ENCODE measurements at regions not wholly inside any gene's neighbourhood (a gene's known extent, or its start where the extent isn't known, plus 50 kb on each side); places are given as distances from the start of the nearest gene placed in this dataset.

- Histone ChIP-seq H3K36me3 (ENCODE audit: control insufficient read depth, insufficient read depth, low read length) (no peaks in the 10 kb centered on the region), H3K27me3 (ENCODE audit: control insufficient read depth, insufficient read depth, low read length) (no peaks in the 10 kb centered on the region), H3K4me3 (ENCODE audit: low read depth, low read length) (no peak overlapping the region)
- ChIA-PET POLR2A (no interaction called here), CTCF (no interaction called here)
- no peak for TF ChIP-seq CTCF (IDR thresholded peaks at IDR 0.05; ENCODE audit: insufficient read depth, low read depth, low read length)
- no peak for DNase-seq (ENCODE audit: low read depth)
Measured at GRCh38 chr2:106034325-106034724, 159.8 kb downstream of the UXS1 start.

- no peak for TF ChIP-seq CTCF (IDR thresholded peaks at IDR 0.05; ENCODE audit: insufficient read depth, low read depth, low read length)
- ChIA-PET POLR2A (no interaction called here), CTCF (no interaction called here)
- H3K27me3 ChIP-seq (ENCODE audit: control insufficient read depth, insufficient read depth, low read length) = no peaks in the 10 kb centered on the region
- no peak for DNase-seq (ENCODE audit: low read depth)
- H3K4me3 ChIP-seq (ENCODE audit: low read depth, low read length) = no peak overlapping the region
- H3K36me3 ChIP-seq (ENCODE audit: control insufficient read depth, insufficient read depth, low read length) = no peaks in the 10 kb centered on the region
Measured at GRCh38 chr2:106032676-106033075, 161.4 kb downstream of the UXS1 start.

- TF ChIP-seq CTCF (IDR thresholded peaks at IDR 0.05; ENCODE audit: insufficient read depth, low read depth, low read length) = no peak
- ChIA-PET POLR2A (interaction anchor here (0.6 kb wide), 1 partner anchor 12 kb away, joined by 3 read pairs; no protein-coding TSS in a partner anchor), CTCF (interaction anchor here (0.6 to 1.2 kb wide), 3 partner anchors 66 to 661 kb away, joined by 3 read pairs; no protein-coding TSS in a partner anchor)
- Histone ChIP-seq H3K4me3 (ENCODE audit: low read depth, low read length) (no peak overlapping the region), H3K27me3 (ENCODE audit: control insufficient read depth, insufficient read depth, low read length) (no peaks in the 10 kb centered on the region), H3K36me3 (ENCODE audit: control insufficient read depth, insufficient read depth, low read length) (no peaks in the 10 kb centered on the region)
- DNase-seq (ENCODE audit: low read depth) = peak; percentile 75
Measured at GRCh38 chr2:106030287-106031268, 163.5 kb downstream of the UXS1 start.

GRCh38 chr2:106028192-106028591 lies 165.9 kb downstream of the UXS1 start:
- H3K36me3 ChIP-seq (ENCODE audit: control insufficient read depth, insufficient read depth, low read length) = no peaks in the 10 kb centered on the region
- no peak for TF ChIP-seq CTCF (IDR thresholded peaks at IDR 0.05; ENCODE audit: insufficient read depth, low read depth, low read length)
- H3K27me3 ChIP-seq (ENCODE audit: control insufficient read depth, insufficient read depth, low read length) = no peaks in the 10 kb centered on the region; the same call in 1 of the 2 replicates
- ChIA-PET POLR2A (no interaction called here), CTCF (no interaction called here)
- DNase-seq (ENCODE audit: low read depth) = no peak
- H3K4me3 ChIP-seq (ENCODE audit: low read depth, low read length) = no peak overlapping the region

GRCh38 chr2:106026271-106027190 lies 167.6 kb downstream of the UXS1 start:
- POLR2A ChIA-PET = no interaction called here
- CTCF ChIA-PET = no interaction called here
- Histone ChIP-seq H3K27me3 (ENCODE audit: control insufficient read depth, insufficient read depth, low read length) (peaks cover 2% of the 10 kb centered on the region), H3K36me3 (ENCODE audit: control insufficient read depth, insufficient read depth, low read length) (no peaks in the 10 kb centered on the region), H3K4me3 (ENCODE audit: low read depth, low read length) (no peak overlapping the region)
- no peak for TF ChIP-seq CTCF (IDR thresholded peaks at IDR 0.05; ENCODE audit: insufficient read depth, low read depth, low read length)
- no peak for DNase-seq (ENCODE audit: low read depth)

Data from BJ (cell line).